Neural progenitor cell (in vitro differentiated cells): ENCODE measurements at regions not wholly inside any gene's neighbourhood (a gene's known extent, or its start where the extent isn't known, plus 50 kb on each side); places are given as distances from the start of the nearest gene placed in this dataset.

Experiments
- DNase-seq: peaks from one replicate; pipeline ENCODE4 v3.0.0-alpha.2; 2016; ENCODE audit warnings: low spot score
- H2AFZ ChIP-seq: fragments of 200-600 bp; sonication (generic); replicated peaks from 2 replicates; pipeline ENCODE4 v1.6.1; 2016; ENCODE audit warnings: antibody characterized with exemption
- H3F3A ChIP-seq: fragments of 200-600 bp; sonication (generic); 2 replicates; pipeline ENCODE4 v1.6.1; 2016; ENCODE audit warnings: antibody characterized with exemption, low read depth
- H3K27ac ChIP-seq: fragments of 200-600 bp; sonication (generic); 2 replicates; pipeline ENCODE4 v1.5.1; 2016; ENCODE audit warnings: mild to moderate bottlenecking
- H3K27me3 ChIP-seq: fragments of 200-600 bp; sonication (generic); 2 replicates; pipeline ENCODE4 v1.6.1; 2016; ENCODE audit warnings: mild to moderate bottlenecking, moderate library complexity
- H3K36me3 ChIP-seq: fragments of 200-600 bp; sonication (generic); 2 replicates; pipeline ENCODE4 v1.5.1; 2016
- H3K4me1 ChIP-seq: fragments of 200-600 bp; sonication (generic); 2 replicates; pipeline ENCODE4 v1.6.1; 2016; ENCODE audit warnings: mixed run types
- H3K4me2 ChIP-seq: fragments of 200-600 bp; sonication (generic); 2 replicates; pipeline ENCODE4 v1.6.1; 2016
- H3K4me3 ChIP-seq: fragments of 200-600 bp; sonication (generic); 2 replicates; pipeline ENCODE4 v1.5.1; 2016
- H3K79me2 ChIP-seq: fragments of 200-600 bp; sonication (generic); 2 replicates; pipeline ENCODE4 v1.6.1; 2016; ENCODE audit warnings: low read depth
- H3K9ac ChIP-seq: fragments of 200-600 bp; sonication (generic); 2 replicates; pipeline ENCODE4 v1.6.1; 2016
- H3K9me3 ChIP-seq: fragments of 200-600 bp; sonication (generic); 2 replicates; pipeline ENCODE4 v1.5.1; 2016; ENCODE audit warnings: low read depth
- H4K20me1 ChIP-seq: fragments of 200-600 bp; sonication (generic); 2 replicates; pipeline ENCODE4 v1.6.1; 2016; ENCODE audit warnings: low read depth
- H3K27ac Mint-ChIP-seq: 3 replicates; pipeline ENCODE4 v1.8.0; 2021; ENCODE audit warnings: mixed read lengths
- H3K27me3 Mint-ChIP-seq: 2 replicates; pipeline ENCODE4 v1.8.0; 2022; ENCODE audit warnings: low read depth, mild to moderate bottlenecking, inconsistent platforms, moderate library complexity, mixed read lengths; ENCODE audit not compliant: insufficient read depth
- H3K36me3 Mint-ChIP-seq: 3 replicates; pipeline ENCODE4 v1.8.0; 2021; ENCODE audit warnings: mixed read lengths
- H3K4me1 Mint-ChIP-seq: 3 replicates; pipeline ENCODE4 v1.8.0; 2021; ENCODE audit warnings: mixed read lengths
- H3K4me3 Mint-ChIP-seq: 3 replicates; pipeline ENCODE4 v1.8.0; 2021; ENCODE audit warnings: mild to moderate bottlenecking, moderate library complexity, mixed read lengths
- H3K9me3 Mint-ChIP-seq: 3 replicates; pipeline ENCODE4 v1.8.0; 2020; ENCODE audit warnings: mixed read lengths
- EZH2 ChIP-seq: fragments of 200-600 bp; sonication (generic); IDR thresholded peaks from 2 replicates; pipeline ENCODE4 v1.6.1; 2017; ENCODE audit warnings: antibody characterized with exemption, mild to moderate bottlenecking, moderate library complexity
- EZH2phosphoT487 ChIP-seq: fragments of 200-600 bp; sonication (generic); IDR thresholded peaks from 2 replicates; pipeline ENCODE4 v1.6.1; 2017; ENCODE audit warnings: antibody characterized with exemption
- TF ChIP-seq, protein P1 (sequence below): fragments of 200-600 bp; sonication (generic); IDR thresholded peaks from 2 replicates; pipeline ENCODE4 v1.5.1; 2017; ENCODE audit warnings: antibody characterized with exemption, mild to moderate bottlenecking

DNA sequence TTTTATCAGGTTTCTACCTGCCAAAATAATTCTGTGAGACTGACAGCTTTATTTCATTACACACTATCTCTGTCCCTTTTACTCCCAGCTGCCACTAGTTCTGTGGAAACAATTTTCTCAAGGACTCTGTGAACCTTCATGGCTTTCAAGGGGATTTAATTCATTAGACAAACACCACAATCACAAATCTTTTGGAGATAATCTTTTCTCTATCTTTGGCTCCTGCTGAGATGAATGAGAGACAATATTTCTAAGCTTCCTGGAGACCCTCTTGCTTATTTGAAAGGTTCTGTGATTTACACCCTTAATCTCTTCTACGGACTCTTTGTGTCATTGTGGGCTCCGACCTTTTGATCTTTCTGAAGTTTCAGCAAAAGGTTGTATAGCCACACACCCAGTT lies 222.6 kb downstream of the PRDM9 start:
- peaks cover 3% of the 10 kb centered on the region for H3K27me3 Mint-ChIP-seq
- Histone ChIP-seq H3F3A (peaks cover 5% of the 10 kb centered on the region), H3K4me3 (no peak overlapping the region), H3K36me3 (no peaks in the 10 kb centered on the region), H2AFZ (no peak overlapping the region), H3K4me2 (peak overlapping the region; percentile 29), H3K27ac (no peak overlapping the region), H3K27me3 (no peaks in the 10 kb centered on the region), H3K9me3 (no peaks in the 10 kb centered on the region), H3K79me2 (no peaks in the 10 kb centered on the region), H3K4me1 (peaks cover 18% of the 10 kb centered on the region), H4K20me1 (no peaks in the 10 kb centered on the region), H3K9ac (no peak overlapping the region)
- H3K4me1 Mint-ChIP-seq, result peaks cover 15% of the 10 kb centered on the region
- no peaks in the 10 kb centered on the region for H3K36me3 Mint-ChIP-seq
- H3K9me3 Mint-ChIP-seq, result peaks cover 4% of the 10 kb centered on the region
- no peak overlapping the region for H3K4me3 Mint-ChIP-seq
- DNase-seq, result peak; percentile 50
- TF ChIP-seq, protein P1, sequence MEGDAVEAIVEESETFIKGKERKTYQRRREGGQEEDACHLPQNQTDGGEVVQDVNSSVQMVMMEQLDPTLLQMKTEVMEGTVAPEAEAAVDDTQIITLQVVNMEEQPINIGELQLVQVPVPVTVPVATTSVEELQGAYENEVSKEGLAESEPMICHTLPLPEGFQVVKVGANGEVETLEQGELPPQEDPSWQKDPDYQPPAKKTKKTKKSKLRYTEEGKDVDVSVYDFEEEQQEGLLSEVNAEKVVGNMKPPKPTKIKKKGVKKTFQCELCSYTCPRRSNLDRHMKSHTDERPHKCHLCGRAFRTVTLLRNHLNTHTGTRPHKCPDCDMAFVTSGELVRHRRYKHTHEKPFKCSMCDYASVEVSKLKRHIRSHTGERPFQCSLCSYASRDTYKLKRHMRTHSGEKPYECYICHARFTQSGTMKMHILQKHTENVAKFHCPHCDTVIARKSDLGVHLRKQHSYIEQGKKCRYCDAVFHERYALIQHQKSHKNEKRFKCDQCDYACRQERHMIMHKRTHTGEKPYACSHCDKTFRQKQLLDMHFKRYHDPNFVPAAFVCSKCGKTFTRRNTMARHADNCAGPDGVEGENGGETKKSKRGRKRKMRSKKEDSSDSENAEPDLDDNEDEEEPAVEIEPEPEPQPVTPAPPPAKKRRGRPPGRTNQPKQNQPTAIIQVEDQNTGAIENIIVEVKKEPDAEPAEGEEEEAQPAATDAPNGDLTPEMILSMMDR, result no peak
- peak; percentile 93 for TF ChIP-seq EZH2phosphoT487
- no peak overlapping the region for H3K27ac Mint-ChIP-seq

DNA sequence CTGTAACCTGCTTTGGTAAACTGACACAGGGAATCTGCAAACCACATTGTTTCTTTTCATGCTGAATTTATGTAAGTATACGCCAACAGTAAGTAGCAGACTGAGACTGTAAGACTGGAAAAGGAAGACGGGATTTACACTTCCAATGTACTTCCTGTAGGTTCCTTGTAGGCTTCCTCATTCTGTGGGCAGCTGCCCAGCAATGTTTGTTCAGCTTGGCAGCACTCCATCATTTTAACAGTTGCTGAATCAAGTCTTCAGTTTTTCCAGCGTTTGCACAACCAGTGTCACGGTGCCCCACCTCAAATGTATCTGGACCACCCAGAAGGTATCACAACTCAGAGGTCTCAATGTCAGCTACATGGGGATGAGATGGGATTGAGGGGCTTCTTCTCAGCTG lies 232.6 kb downstream of the PRDM9 start:
- no peaks in the 10 kb centered on the region for H3K36me3 Mint-ChIP-seq
- no peaks in the 10 kb centered on the region for H3K4me1 ChIP-seq
- H3K27me3 Mint-ChIP-seq, result peaks cover 4% of the 10 kb centered on the region
- H3K27ac Mint-ChIP-seq, result no peak overlapping the region
- DNase-seq, result no peak
- H2AFZ ChIP-seq, result no peak overlapping the region
- H3K4me3 ChIP-seq, result no peak overlapping the region
- H3K9me3 ChIP-seq, result no peaks in the 10 kb centered on the region
- no peak overlapping the region for H3K27ac ChIP-seq
- no peak overlapping the region for H3K9ac ChIP-seq
- H3K9me3 Mint-ChIP-seq, result no peaks in the 10 kb centered on the region
- H3K4me2 ChIP-seq, result no peak overlapping the region
- no peak for TF ChIP-seq EZH2phosphoT487
- no peak for TF ChIP-seq EZH2
- TF ChIP-seq, protein P1, result no peak
- no peaks in the 10 kb centered on the region for H3K79me2 ChIP-seq
- H3K36me3 ChIP-seq, result no peaks in the 10 kb centered on the region
- H3K4me3 Mint-ChIP-seq, result no peak overlapping the region
- no peaks in the 10 kb centered on the region for H3K27me3 ChIP-seq
- H3K4me1 Mint-ChIP-seq, result no peaks in the 10 kb centered on the region
- H3F3A ChIP-seq, result no peaks in the 10 kb centered on the region
- H4K20me1 ChIP-seq, result no peaks in the 10 kb centered on the region

DNA sequence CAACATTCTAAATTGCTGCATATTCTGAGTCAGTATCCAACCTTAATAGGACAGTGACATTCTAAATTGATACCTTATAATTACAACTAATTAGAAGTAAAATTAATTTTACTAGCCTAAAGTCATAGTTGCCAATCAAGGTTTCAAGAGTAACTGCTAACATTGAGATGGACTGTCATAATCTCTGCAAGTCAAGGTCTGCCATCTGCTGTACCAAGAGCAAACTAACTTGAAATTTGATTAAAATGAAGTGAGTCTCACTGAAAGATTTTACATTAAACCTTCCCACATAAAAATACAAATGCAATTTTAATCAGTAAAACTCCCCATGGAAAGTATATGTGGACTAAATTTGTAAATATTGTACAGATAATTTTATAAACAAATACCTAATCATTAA lies 235.3 kb downstream of the PRDM9 start:
- no peak overlapping the region for H3K27ac ChIP-seq
- H3K27me3 ChIP-seq, result no peaks in the 10 kb centered on the region
- no peaks in the 10 kb centered on the region for H3K9me3 ChIP-seq
- no peaks in the 10 kb centered on the region for H3K36me3 Mint-ChIP-seq
- H3K79me2 ChIP-seq, result no peaks in the 10 kb centered on the region
- H3F3A ChIP-seq, result no peaks in the 10 kb centered on the region
- H3K4me1 Mint-ChIP-seq, result no peaks in the 10 kb centered on the region
- no peak overlapping the region for H3K4me2 ChIP-seq
- no peaks in the 10 kb centered on the region for H3K9me3 Mint-ChIP-seq
- no peak overlapping the region for H3K4me3 ChIP-seq
- no peak overlapping the region for H3K4me3 Mint-ChIP-seq
- H4K20me1 ChIP-seq, result no peaks in the 10 kb centered on the region
- H2AFZ ChIP-seq, result no peak overlapping the region
- TF ChIP-seq, protein P1, result peak; percentile 25
- no peak for TF ChIP-seq EZH2phosphoT487
- DNase-seq, result no peak
- no peaks in the 10 kb centered on the region for H3K4me1 ChIP-seq
- no peak overlapping the region for H3K9ac ChIP-seq
- no peaks in the 10 kb centered on the region for H3K36me3 ChIP-seq
- H3K27me3 Mint-ChIP-seq, result peaks cover 4% of the 10 kb centered on the region
- no peak overlapping the region for H3K27ac Mint-ChIP-seq

DNA sequence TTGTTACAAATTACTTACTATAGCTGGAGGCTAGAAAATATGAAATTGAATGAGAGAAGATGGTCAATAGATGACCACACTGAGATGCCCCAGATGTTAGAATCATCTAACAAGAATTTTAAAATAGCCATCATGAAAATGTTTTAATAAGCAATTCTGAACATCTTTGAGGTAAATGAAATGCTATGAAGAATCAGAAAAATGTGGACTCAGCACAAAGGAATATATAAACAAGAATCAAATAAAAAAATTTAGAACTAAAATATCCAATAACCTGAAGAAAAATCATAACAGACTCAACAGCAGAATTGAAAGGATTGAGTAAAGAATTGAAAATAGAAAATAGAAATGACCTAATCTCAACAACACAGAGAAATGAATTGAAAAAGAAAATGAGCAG lies 248.5 kb downstream of the PRDM9 start:
- Histone ChIP-seq H3K27me3 (no peaks in the 10 kb centered on the region), H3K79me2 (no peaks in the 10 kb centered on the region), H4K20me1 (no peaks in the 10 kb centered on the region), H3K4me3 (no peak overlapping the region), H3K4me1 (no peaks in the 10 kb centered on the region), H2AFZ (no peak overlapping the region), H3K36me3 (no peaks in the 10 kb centered on the region), H3F3A (no peaks in the 10 kb centered on the region), H3K9me3 (no peaks in the 10 kb centered on the region), H3K4me2 (no peak overlapping the region), H3K27ac (no peak overlapping the region), H3K9ac (no peak overlapping the region)
- H3K4me1 Mint-ChIP-seq, result no peaks in the 10 kb centered on the region
- no peaks in the 10 kb centered on the region for H3K36me3 Mint-ChIP-seq
- TF ChIP-seq, protein P1, result no peak
- TF ChIP-seq EZH2, result no peak
- TF ChIP-seq EZH2phosphoT487, result no peak
- H3K27ac Mint-ChIP-seq, result no peak overlapping the region
- H3K4me3 Mint-ChIP-seq, result no peak overlapping the region
- H3K9me3 Mint-ChIP-seq, result peaks cover 6% of the 10 kb centered on the region
- DNase-seq, result no peak
- peaks cover 2% of the 10 kb centered on the region for H3K27me3 Mint-ChIP-seq
